Coronary artery (tissue), 2 donors: ENCODE measurements at regions not wholly inside any gene's neighbourhood (a gene's known extent, or its start where the extent isn't known, plus 50 kb on each side); places are given as distances from the start of the nearest gene placed in this dataset.

Experiments
- DNase-seq: peaks from one replicate; pipeline ENCODE4 v3.0.0-alpha.2; 2017; ENCODE audit warnings: low spot score
- H3K27ac ChIP-seq, 2 donors: fragments of 200-600 bp; sonication (generic); one replicate each; pipeline ENCODE4 v1.5.1; 2016 to 2019
- H3K4me3 ChIP-seq: fragments of 200-600 bp; sonication (generic); 2 replicates; pipeline ENCODE4 v1.5.1; 2016; ENCODE audit warnings: mild to moderate bottlenecking, moderate library complexity
- TF ChIP-seq, protein P1 (sequence below): fragments of 200-600 bp; sonication (generic); IDR thresholded peaks from one replicate; pipeline ENCODE4 v1.5.1; 2019; ENCODE audit warnings: antibody characterized with exemption

DNA sequence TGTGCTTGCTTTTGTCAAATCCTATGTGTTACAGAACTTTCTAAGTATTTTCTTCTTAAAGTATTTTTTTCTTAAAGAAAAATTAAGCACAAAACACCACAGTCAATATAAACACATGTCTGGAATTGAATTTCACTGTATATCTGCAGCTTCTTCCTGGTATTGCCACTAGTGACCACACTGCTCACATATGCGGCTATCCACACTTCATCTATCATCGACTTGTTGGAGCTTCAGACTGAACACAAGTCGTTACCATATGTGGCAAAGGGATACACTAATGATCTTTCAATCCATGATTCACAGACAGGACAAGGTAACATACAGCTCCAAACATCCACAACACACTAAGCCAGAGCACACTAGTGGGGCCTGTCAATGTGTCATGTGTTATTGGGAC, 498.4 kb upstream of the ARGLU1 start:
- Histone ChIP-seq H3K27ac (no peak overlapping the region), H3K4me3 (no peak overlapping the region)
- TF ChIP-seq, protein P1, sequence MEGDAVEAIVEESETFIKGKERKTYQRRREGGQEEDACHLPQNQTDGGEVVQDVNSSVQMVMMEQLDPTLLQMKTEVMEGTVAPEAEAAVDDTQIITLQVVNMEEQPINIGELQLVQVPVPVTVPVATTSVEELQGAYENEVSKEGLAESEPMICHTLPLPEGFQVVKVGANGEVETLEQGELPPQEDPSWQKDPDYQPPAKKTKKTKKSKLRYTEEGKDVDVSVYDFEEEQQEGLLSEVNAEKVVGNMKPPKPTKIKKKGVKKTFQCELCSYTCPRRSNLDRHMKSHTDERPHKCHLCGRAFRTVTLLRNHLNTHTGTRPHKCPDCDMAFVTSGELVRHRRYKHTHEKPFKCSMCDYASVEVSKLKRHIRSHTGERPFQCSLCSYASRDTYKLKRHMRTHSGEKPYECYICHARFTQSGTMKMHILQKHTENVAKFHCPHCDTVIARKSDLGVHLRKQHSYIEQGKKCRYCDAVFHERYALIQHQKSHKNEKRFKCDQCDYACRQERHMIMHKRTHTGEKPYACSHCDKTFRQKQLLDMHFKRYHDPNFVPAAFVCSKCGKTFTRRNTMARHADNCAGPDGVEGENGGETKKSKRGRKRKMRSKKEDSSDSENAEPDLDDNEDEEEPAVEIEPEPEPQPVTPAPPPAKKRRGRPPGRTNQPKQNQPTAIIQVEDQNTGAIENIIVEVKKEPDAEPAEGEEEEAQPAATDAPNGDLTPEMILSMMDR, result no peak
- no peak for DNase-seq

DNA sequence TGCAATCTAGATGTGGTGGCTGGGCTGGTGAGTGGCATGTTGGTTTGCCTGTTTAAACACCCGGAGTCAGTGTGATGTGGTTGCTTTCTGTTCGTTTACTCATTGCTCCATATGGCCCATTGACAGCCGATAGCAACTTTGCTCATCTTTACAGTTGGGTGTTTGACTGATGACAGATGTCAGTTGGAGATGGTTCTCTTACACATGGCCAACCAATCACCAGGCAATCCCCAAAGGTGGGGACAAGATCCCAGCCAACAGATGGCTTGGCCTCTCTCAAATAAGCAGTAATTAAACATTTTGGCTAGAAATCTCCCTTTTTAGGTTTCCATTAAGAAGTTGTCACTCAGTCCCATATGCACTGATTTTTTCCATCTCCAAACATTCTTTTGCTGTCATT, 497.1 kb upstream of the ARGLU1 start:
- H3K4me3 ChIP-seq, result no peak overlapping the region
- no peak for DNase-seq
- H3K27ac ChIP-seq, result no peak overlapping the region
- TF ChIP-seq, protein P1, result no peak

DNA sequence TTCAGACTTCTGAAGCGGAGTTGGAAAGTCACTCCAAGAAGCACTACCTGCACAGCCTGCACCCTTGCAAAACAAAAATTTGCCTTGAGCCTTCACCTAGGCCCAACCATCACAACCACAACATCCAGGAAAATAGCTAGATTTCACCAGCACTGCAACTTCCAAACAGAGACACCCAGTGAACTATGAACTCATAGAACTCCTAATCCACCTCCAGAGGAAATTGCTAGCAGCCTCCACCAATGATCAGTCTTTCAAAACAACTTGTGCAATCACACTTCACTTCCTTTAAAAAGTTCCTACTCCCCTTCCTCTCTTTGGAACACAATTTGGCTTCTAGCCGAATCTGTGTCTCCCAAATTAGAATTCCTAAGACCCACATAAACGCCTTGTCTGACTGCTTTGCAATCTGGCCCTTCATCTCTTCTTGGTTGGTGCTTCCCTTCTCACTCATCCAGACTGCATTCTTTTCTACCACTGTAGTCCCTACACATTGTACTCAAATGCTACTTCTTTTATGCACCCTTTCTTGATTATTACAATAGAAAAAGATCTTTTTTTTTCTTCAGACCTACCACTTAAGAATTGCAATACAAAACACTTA, 489.2 kb upstream of the ARGLU1 start:
- TF ChIP-seq, protein P1, result no peak
- no peak overlapping the region for H3K4me3 ChIP-seq
- H3K27ac ChIP-seq, result no peak overlapping the region
- DNase-seq, result no peak

DNA sequence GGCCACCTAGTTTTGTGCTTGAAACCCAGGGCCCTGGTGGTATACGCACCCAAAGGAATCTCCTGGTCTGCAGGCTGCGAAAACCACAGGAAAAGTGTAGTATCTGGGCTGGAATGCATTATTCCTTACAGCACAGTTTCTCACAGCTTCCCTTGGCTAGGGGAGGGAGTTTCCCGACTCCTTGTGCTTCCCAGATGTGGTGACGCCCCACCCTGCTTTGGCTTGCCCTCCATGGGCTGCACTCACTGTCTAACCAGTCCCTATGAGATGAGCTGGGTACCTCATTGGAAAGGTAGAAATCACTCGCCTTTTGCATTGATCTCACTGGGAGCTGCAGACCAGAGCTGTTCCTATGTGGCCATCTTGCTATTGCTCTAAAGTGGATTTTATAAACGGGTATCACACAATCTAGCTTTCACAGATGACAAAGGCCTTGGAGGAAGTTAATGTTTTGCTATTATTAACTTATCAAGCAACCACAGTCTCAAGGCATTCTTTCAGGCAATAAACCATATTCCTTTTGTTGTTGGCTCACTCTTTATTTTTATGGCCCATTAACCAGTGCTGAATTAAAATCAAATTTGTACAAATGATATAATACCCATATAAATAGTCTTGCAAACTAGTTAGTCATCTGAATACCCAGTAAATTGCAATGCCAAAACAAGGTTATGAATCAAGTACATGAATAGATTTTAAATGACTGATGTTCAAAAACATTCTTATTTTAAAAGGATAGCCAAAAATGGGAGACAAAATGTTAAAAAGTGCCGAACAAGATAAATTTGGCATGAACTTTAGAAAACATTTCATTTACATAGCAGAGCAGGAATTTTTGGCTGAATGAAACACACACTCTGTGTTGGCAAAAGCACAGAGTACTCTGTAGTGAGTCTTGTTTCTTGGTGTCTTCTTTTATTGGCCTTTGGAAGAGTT, 475.4 kb upstream of the ARGLU1 start:
- no peak for DNase-seq
- TF ChIP-seq, protein P1, result no peak
- peak overlapping the region; percentile 24 for H3K4me3 ChIP-seq
- peak overlapping the region; percentile 15 to 81 for H3K27ac ChIP-seq

DNA sequence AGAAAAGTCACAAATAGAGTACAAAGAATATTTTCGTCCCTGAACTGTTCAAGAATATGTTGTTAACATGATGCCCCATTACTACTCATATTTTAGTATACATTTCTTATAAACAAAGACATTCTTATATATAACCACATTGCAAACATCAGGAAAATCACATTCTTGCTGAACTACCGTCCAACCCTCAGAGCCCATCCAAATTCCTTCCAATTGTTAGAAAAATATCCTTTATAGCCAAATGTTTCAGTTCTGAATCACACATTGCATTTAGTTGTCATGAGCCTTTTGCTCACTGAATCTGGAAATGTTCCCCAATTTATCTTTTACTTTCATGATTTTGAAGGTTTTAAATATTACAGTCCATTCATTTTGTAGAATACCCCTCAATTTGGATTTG, 467.8 kb upstream of the ARGLU1 start:
- TF ChIP-seq, protein P1, result no peak
- H3K27ac ChIP-seq, result no peak overlapping the region
- H3K4me3 ChIP-seq, result no peak overlapping the region
- DNase-seq, result no peak

DNA sequence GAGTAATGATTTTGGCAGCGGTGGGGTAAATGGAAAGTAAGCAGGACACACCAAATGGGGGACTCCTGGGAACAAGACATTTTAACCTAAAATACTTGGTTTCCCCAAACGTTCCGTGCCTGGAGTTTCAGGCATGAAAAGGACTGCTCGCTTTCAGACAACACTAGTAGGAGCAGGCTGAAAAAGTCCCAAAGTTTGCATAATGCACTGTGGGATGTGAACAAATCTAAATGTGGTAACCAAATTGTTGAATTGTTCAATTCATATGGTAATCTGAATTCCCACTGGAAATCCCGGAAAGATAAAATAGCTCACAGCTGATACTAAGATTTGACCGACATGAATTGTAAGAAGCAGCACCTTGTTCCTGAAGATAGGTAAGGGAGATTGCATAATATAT, 467.2 kb upstream of the ARGLU1 start:
- DNase-seq, result no peak
- H3K4me3 ChIP-seq, result no peak overlapping the region
- no peak overlapping the region for H3K27ac ChIP-seq
- TF ChIP-seq, protein P1, result no peak
